ENCODE measurements at regions not wholly inside any gene's neighbourhood (a gene's known extent, or its start where the extent isn't known, plus 50 kb on each side); places are given as distances from the start of the nearest gene placed in this dataset.

DNA sequence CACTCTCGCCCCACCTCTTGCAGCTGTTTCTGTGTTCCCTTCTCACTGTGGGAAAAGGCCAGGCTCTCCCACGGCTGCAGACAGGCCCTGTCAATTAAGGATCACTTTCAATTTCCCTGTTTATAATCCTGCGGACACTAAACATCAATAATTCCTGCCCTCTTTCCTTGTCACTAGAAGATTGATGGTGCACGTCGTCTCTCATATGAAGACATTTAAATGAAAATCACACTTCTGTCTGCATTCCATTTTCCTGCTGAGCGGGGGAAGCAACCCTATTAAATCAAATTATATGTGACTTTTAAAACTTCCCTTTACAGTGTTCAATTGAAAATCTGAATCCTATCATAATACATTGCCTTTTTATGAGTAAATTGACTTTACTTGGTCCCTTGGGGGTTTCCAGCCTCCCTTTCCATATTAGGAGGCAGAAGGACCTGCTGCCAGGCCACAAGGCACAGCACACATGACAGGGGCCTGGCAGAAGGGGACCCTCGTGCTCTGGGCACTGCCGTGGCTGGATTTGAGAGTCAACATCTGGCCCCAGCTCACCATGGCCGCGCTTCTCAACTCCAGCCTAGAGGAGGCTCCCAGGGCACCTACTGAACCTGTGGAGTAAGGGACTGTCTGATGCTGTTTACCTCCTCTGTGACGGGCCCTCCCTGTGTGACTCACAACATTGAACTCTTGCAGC lies 311.0 kb upstream of the IRX4 start:
- DNase-seq (ENCODE audit: low spot score), result no peak
- no peaks in the 10 kb centered on the region for H3K36me3 ChIP-seq
- no peak overlapping the region for H3K9ac ChIP-seq
- peaks cover 11% of the 10 kb centered on the region for H3K4me1 ChIP-seq
- H3K4me3 ChIP-seq, result no peak overlapping the region
- H3K27me3 ChIP-seq, result no peaks in the 10 kb centered on the region
- Mint-ChIP-seq H3K4me1 (peaks cover 49% of the 10 kb centered on the region), H3K27me3 (ENCODE audit: insufficient read depth, low read depth) (peaks cover 19% of the 10 kb centered on the region), H3K36me3 (peaks cover 4% of the 10 kb centered on the region), H3K27ac (peak overlapping the region; percentile 14), H3K9me3 (peaks cover 19% of the 10 kb centered on the region), H3K4me3 (no peak overlapping the region)
- no peaks in the 10 kb centered on the region for H3K9me3 ChIP-seq (ENCODE audit: low read depth)
- H3K79me2 ChIP-seq (ENCODE audit: low read depth), result no peaks in the 10 kb centered on the region
- H4K20me1 ChIP-seq (ENCODE audit: low read depth), result no peaks in the 10 kb centered on the region
- TF ChIP-seq EZH2phosphoT487 (IDR thresholded peaks at IDR 0.05), result no peak
- no peak overlapping the region for H2AFZ ChIP-seq (replicated peaks)
- H3K27ac ChIP-seq, result no peak overlapping the region
- peaks cover 4% of the 10 kb centered on the region for H3F3A ChIP-seq (ENCODE audit: low read depth)
- no peak overlapping the region for H3K4me2 ChIP-seq

DNA sequence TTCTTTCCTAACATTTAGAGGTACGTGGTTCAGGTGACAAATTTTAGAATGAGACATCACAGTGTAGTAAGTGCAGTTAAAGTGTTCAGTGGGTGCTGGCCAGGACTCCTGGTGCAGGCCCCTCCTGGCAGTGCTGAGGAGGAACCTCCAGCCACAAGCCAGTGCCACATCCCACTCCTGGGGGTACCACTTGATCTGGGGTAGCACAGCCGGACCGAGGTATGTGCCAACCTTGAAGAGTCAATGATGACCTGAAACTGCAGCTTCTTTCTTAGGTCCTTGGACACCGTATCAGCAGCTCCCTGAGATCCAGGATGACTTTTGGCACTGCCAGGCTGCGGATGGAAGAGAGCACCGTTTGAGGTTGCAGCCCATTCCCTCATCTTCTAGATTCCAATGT lies 310.4 kb upstream of the IRX4 start:
- no peaks in the 10 kb centered on the region for H3K36me3 ChIP-seq
- H3K9me3 ChIP-seq (ENCODE audit: low read depth), result no peaks in the 10 kb centered on the region
- peaks cover 4% of the 10 kb centered on the region for H3K36me3 Mint-ChIP-seq
- H3K4me3 ChIP-seq, result no peak overlapping the region
- peaks cover 4% of the 10 kb centered on the region for H3F3A ChIP-seq (ENCODE audit: low read depth)
- no peak for TF ChIP-seq EZH2 (IDR thresholded peaks at IDR 0.05)
- TF ChIP-seq, protein P1, sequence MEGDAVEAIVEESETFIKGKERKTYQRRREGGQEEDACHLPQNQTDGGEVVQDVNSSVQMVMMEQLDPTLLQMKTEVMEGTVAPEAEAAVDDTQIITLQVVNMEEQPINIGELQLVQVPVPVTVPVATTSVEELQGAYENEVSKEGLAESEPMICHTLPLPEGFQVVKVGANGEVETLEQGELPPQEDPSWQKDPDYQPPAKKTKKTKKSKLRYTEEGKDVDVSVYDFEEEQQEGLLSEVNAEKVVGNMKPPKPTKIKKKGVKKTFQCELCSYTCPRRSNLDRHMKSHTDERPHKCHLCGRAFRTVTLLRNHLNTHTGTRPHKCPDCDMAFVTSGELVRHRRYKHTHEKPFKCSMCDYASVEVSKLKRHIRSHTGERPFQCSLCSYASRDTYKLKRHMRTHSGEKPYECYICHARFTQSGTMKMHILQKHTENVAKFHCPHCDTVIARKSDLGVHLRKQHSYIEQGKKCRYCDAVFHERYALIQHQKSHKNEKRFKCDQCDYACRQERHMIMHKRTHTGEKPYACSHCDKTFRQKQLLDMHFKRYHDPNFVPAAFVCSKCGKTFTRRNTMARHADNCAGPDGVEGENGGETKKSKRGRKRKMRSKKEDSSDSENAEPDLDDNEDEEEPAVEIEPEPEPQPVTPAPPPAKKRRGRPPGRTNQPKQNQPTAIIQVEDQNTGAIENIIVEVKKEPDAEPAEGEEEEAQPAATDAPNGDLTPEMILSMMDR (IDR thresholded peaks at IDR 0.05), result no peak
- no peak for TF ChIP-seq EZH2phosphoT487 (IDR thresholded peaks at IDR 0.05)
- no peak overlapping the region for H2AFZ ChIP-seq (replicated peaks)
- H3K27me3 ChIP-seq, result no peaks in the 10 kb centered on the region
- H3K4me1 Mint-ChIP-seq, result peaks cover 45% of the 10 kb centered on the region
- no peak for DNase-seq (ENCODE audit: low spot score)
- H3K4me3 Mint-ChIP-seq, result no peak overlapping the region
- peaks cover 19% of the 10 kb centered on the region for H3K27me3 Mint-ChIP-seq (ENCODE audit: insufficient read depth, low read depth)
- H3K9me3 Mint-ChIP-seq, result peaks cover 19% of the 10 kb centered on the region
- no peak overlapping the region for H3K4me2 ChIP-seq
- H3K79me2 ChIP-seq (ENCODE audit: low read depth), result no peaks in the 10 kb centered on the region
- H3K9ac ChIP-seq, result no peak overlapping the region
- H4K20me1 ChIP-seq (ENCODE audit: low read depth), result no peaks in the 10 kb centered on the region
- no peak overlapping the region for H3K27ac ChIP-seq
- peaks cover 11% of the 10 kb centered on the region for H3K4me1 ChIP-seq
- H3K27ac Mint-ChIP-seq, result peak overlapping the region; percentile 14

DNA sequence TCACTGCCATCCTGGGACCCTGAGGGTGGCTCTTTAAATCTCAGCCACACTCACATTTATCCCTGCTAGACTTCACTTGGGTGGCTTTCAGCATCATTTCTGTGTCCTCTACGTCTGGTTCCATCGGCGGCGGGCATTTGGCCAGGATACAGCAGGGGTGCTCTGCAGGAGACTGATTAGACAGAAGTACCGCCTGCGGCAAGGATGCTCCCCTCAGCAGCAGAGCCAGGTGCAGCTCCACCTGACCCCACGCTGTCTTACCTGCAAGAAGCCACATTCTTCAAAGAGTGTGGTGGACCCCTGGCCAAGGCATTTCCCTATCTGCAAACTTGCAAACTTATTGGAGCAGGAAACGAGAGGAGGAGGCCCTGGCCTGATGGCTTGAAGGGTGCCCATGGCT lies 309.8 kb upstream of the IRX4 start:
- H3K4me1 Mint-ChIP-seq, result peaks cover 38% of the 10 kb centered on the region
- H3K4me3 Mint-ChIP-seq, result no peak overlapping the region
- H3K36me3 Mint-ChIP-seq, result peaks cover 4% of the 10 kb centered on the region
- Histone ChIP-seq H4K20me1 (ENCODE audit: low read depth) (no peaks in the 10 kb centered on the region), H2AFZ (replicated peaks) (no peak overlapping the region), H3K9ac (no peak overlapping the region), H3K79me2 (ENCODE audit: low read depth) (no peaks in the 10 kb centered on the region), H3K27me3 (no peaks in the 10 kb centered on the region), H3K4me1 (peaks cover 8% of the 10 kb centered on the region), H3K36me3 (no peaks in the 10 kb centered on the region), H3F3A (ENCODE audit: low read depth) (peaks cover 3% of the 10 kb centered on the region), H3K9me3 (ENCODE audit: low read depth) (no peaks in the 10 kb centered on the region), H3K4me3 (no peak overlapping the region), H3K27ac (no peak overlapping the region), H3K4me2 (no peak overlapping the region)
- peaks cover 19% of the 10 kb centered on the region for H3K27me3 Mint-ChIP-seq (ENCODE audit: insufficient read depth, low read depth)
- no peak for DNase-seq (ENCODE audit: low spot score)
- TF ChIP-seq, protein P1 (IDR thresholded peaks at IDR 0.05), result no peak
- no peak for TF ChIP-seq EZH2phosphoT487 (IDR thresholded peaks at IDR 0.05)
- TF ChIP-seq EZH2 (IDR thresholded peaks at IDR 0.05), result no peak
- H3K27ac Mint-ChIP-seq, result peak overlapping the region; percentile 63
- peaks cover 19% of the 10 kb centered on the region for H3K9me3 Mint-ChIP-seq

DNA sequence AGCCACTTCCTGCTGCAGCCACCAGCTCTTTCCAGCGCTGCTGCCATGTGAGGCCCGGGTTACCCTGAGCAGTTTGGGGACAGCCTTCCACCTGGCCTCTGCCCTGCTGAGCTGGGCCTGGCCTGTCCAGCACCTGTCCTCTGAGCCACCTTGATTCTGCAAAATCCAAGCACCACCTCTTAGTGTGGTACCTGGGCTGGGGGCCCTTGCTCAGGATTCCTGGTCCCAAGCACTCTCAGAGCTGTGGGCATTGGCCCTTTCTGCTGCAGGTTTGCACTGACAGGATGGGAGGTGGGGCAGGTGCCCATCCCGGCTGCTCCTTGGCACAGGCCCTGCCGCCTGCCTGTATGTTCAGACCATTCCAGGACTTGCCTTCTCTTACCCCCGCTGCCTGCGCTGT lies 309.2 kb upstream of the IRX4 start:
- no peak overlapping the region for H3K4me3 ChIP-seq
- H3K27me3 Mint-ChIP-seq (ENCODE audit: insufficient read depth, low read depth), result peaks cover 17% of the 10 kb centered on the region
- peaks cover 2% of the 10 kb centered on the region for H3K4me1 ChIP-seq
- no peaks in the 10 kb centered on the region for H3F3A ChIP-seq (ENCODE audit: low read depth)
- no peak for DNase-seq (ENCODE audit: low spot score)
- no peaks in the 10 kb centered on the region for H3K27me3 ChIP-seq
- no peaks in the 10 kb centered on the region for H4K20me1 ChIP-seq (ENCODE audit: low read depth)
- peak overlapping the region; percentile 63 for H3K27ac Mint-ChIP-seq
- no peak overlapping the region for H2AFZ ChIP-seq (replicated peaks)
- no peak overlapping the region for H3K4me2 ChIP-seq
- peaks cover 4% of the 10 kb centered on the region for H3K36me3 Mint-ChIP-seq
- TF ChIP-seq, protein P1 (IDR thresholded peaks at IDR 0.05), result no peak
- TF ChIP-seq EZH2phosphoT487 (IDR thresholded peaks at IDR 0.05), result no peak
- peaks cover 33% of the 10 kb centered on the region for H3K4me1 Mint-ChIP-seq
- H3K27ac ChIP-seq, result no peak overlapping the region
- H3K36me3 ChIP-seq, result no peaks in the 10 kb centered on the region
- no peaks in the 10 kb centered on the region for H3K79me2 ChIP-seq (ENCODE audit: low read depth)
- H3K4me3 Mint-ChIP-seq, result no peak overlapping the region
- no peaks in the 10 kb centered on the region for H3K9me3 ChIP-seq (ENCODE audit: low read depth)
- H3K9me3 Mint-ChIP-seq, result peaks cover 19% of the 10 kb centered on the region
- no peak overlapping the region for H3K9ac ChIP-seq

All from neural progenitor cell (in vitro differentiated cells).